Astrocyte of the cerebellum (primary cell): ENCODE measurements at regions not wholly inside any gene's neighbourhood (a gene's known extent, or its start where the extent isn't known, plus 50 kb on each side); places are given as distances from the start of the nearest gene placed in this dataset.

Experiments used
- DNase-seq: peaks from one replicate; pipeline ENCODE4 v3.0.0-alpha.2; 2011; ENCODE audit warnings: low read depth
- H3K4me3 ChIP-seq: 2 replicates; pipeline ENCODE4 v1.5.1; 2011; ENCODE audit warnings: mild to moderate bottlenecking, low read depth, low read length, moderate library complexity
- CTCF ChIP-seq: IDR thresholded peaks from 2 replicates; pipeline ENCODE4 v1.5.1; 2012; ENCODE audit warnings: low read length, low read depth, moderate library complexity, mild to moderate bottlenecking; ENCODE audit errors: missing control alignments
- in situ Hi-C: cut with HindIII; loops from 2 replicates; pipeline ENCODE4 v1.10.0; 2017; ENCODE audit warnings: low sequenced_read_pairs

GRCh38 chr2:126771094-126771493, 115.1 kb downstream of the GYPC start:
- TF ChIP-seq CTCF: no peak
- in situ Hi-C loops: no loop called here
- H3K4me3 ChIP-seq: no peak overlapping the region
- DNase-seq: no peak

DNA sequence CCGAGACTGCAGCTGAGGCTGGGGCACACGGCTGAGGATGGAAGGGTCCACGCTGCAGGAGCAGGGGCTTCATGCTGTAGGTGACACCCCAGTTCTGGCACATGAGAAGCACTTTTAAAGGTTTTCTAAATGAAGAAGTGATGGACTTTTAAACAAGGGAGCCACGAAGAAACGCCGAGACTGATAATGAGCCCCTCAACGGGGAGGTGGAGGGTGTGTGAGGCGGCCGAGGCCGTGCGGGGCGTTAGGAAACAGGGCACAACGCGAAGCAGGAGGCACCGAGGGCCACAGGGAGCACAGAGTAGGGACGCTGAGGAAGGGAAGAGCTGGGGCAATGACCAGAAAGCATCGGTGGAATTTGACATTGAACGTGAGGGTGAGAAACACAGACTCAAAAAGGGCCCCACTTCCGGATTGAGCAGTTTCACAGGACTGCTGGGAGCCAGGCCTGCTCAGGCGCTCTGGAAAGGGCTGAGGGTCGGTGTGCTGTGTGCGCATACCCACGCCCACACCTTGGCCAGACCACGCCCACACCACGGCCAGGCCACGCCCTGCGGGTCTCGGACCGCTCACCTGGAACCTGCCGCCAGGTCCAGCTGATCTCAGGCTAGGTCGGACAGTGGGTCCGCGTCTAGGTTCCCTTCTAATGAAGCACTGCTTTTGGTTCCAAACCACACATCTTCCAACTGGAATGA, 115.7 kb downstream of the GYPC start:
- in situ Hi-C loops: no loop called here
- TF ChIP-seq CTCF: no peak
- H3K4me3 ChIP-seq: no peak overlapping the region
- DNase-seq: no peak

DNA sequence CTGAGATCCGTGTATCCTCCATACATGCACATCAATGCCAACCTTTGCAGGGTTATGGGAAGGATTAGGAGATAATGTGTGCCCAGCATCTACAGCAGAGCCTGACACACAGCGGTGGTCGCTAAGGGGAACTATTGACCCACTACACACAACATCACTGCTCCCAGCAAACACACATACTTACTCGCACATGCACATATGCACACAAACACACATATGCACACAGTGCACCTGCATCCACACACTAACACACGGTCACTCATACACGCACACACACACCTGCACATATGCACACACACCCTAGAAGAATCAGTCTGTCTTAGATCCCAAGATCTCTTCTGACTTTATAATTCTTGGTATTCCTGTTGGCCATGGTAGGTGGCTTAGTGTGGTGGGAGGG, 118.3 kb downstream of the GYPC start:
- no peak for DNase-seq
- in situ Hi-C loops: no loop called here
- no peak for TF ChIP-seq CTCF
- H3K4me3 ChIP-seq: no peak overlapping the region

DNA sequence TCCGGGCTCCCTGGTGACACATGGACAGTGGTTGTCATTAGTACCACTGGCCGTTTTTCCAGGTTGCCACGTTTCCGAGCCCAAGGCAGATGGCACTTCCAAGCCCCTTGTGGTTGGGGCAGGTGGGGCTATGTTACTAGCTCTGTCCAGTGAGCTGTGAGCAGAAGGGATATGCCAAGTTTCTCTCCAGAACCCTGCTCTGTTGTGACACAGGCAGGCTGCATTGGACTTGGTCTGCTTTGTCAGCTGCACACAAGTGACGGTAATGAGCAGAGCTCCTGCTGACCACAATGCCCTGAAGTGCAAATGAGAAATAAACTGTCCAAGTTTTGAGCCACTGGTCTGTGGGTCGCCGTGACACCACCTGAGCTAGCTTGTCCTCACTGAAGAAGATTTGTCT, 118.8 kb downstream of the GYPC start:
- no peak overlapping the region for H3K4me3 ChIP-seq
- in situ Hi-C loops: no loop called here
- no peak for DNase-seq
- no peak for TF ChIP-seq CTCF

GRCh38 chr2:126775300-126775985, 119.5 kb downstream of the GYPC start:
- in situ Hi-C loops: no loop called here
- no peak overlapping the region for H3K4me3 ChIP-seq
- DNase-seq: no peak
- TF ChIP-seq CTCF: no peak

DNA sequence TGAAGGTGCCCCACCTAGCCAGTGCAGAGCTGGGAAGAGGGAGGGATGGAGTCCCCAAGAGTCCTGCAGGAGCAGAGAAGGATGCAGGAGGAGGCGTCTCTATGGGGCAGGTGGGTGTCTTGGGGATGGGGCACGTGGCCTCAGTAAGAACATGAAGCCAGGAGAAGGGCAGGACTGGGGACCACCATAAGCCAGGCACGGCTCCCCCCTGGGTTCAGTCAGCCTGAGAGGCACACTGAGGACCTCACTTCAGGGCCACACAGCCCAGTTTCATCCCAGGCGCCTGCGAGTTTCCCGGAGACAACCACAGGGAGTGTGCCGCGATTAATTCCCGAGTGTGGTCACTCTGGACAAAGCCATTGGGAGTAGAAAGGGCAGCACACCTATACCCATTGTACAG, 120.3 kb downstream of the GYPC start:
- DNase-seq: no peak
- H3K4me3 ChIP-seq: no peak overlapping the region
- in situ Hi-C loops: no loop called here
- TF ChIP-seq CTCF: no peak
